ENCODE measurements at regions not wholly inside any gene's neighbourhood (a gene's known extent, or its start where the extent isn't known, plus 50 kb on each side); places are given as distances from the start of the nearest gene placed in this dataset.

GRCh38 chr13:72400856-72401255 lies 326.6 kb downstream of the MZT1 start:
- Mint-ChIP-seq H3K9me3 (no peaks in the 10 kb centered on the region), H3K4me1 (ENCODE audit: low read depth) (no peaks in the 10 kb centered on the region), H3K27ac (no peak overlapping the region), H3K27me3 (no peaks in the 10 kb centered on the region), H3K4me3 (no peak overlapping the region), H3K36me3 (ENCODE audit: low read depth) (no peaks in the 10 kb centered on the region)
- H3K27me3 ChIP-seq (ENCODE audit: control insufficient read depth in 1 of 2, insufficient read depth in 2 of 2, low read length in 2 of 2) = no peaks in the 10 kb centered on the region
- intact Hi-C loops (cut with DNase I, micrococcal nuclease) = no loop called here
- H3K9me3 ChIP-seq (ENCODE audit: control insufficient read depth in 1 of 2, insufficient read depth in 1 of 2, low read length in 2 of 2) = no peaks in the 10 kb centered on the region
- H3K4me3 ChIP-seq (ENCODE audit: low read length) = no peak overlapping the region
- CTCF ChIA-PET = no interaction called here
- no peaks in the 10 kb centered on the region for H3K36me3 ChIP-seq (ENCODE audit: insufficient read depth, low read length)
- POLR2A ChIA-PET = no interaction called here
- ATAC-seq (ENCODE audit: poor library complexity) (no peak), DNase-seq (no peak)
- H3K4me1 ChIP-seq (ENCODE audit: insufficient read depth, low read length) = no peaks in the 10 kb centered on the region
- no peak for TF ChIP-seq CTCF (IDR thresholded peaks at IDR 0.05)
- no peak overlapping the region for H3K27ac ChIP-seq (ENCODE audit: low read depth in 1 of 2, low read length in 2 of 2)

GRCh38 chr13:72399351-72399750 lies 328.1 kb downstream of the MZT1 start:
- no peaks in the 10 kb centered on the region for H3K4me1 Mint-ChIP-seq (ENCODE audit: low read depth)
- no peaks in the 10 kb centered on the region for H3K9me3 Mint-ChIP-seq
- CTCF ChIA-PET = no interaction called here
- intact Hi-C loops (cut with DNase I, micrococcal nuclease) = no loop called here
- DNase-seq (no peak), ATAC-seq (ENCODE audit: poor library complexity) (no peak)
- H3K27me3 Mint-ChIP-seq = no peaks in the 10 kb centered on the region
- Histone ChIP-seq H3K4me3 (ENCODE audit: low read length) (no peak overlapping the region), H3K27me3 (ENCODE audit: control insufficient read depth in 1 of 2, insufficient read depth in 2 of 2, low read length in 2 of 2) (no peaks in the 10 kb centered on the region), H3K9me3 (ENCODE audit: control insufficient read depth in 1 of 2, insufficient read depth in 1 of 2, low read length in 2 of 2) (no peaks in the 10 kb centered on the region), H3K4me1 (ENCODE audit: insufficient read depth, low read length) (no peaks in the 10 kb centered on the region), H3K36me3 (ENCODE audit: insufficient read depth, low read length) (no peaks in the 10 kb centered on the region), H3K27ac (ENCODE audit: low read depth in 1 of 2, low read length in 2 of 2) (no peak overlapping the region)
- POLR2A ChIA-PET = no interaction called here
- no peak overlapping the region for H3K27ac Mint-ChIP-seq
- H3K4me3 Mint-ChIP-seq = no peak overlapping the region
- H3K36me3 Mint-ChIP-seq (ENCODE audit: low read depth) = no peaks in the 10 kb centered on the region
- TF ChIP-seq CTCF (IDR thresholded peaks at IDR 0.05) = no peak

- CTCF ChIA-PET = no interaction called here
- ATAC-seq (ENCODE audit: poor library complexity) = no peak
- H3K4me3 ChIP-seq (ENCODE audit: low read length) = no peak overlapping the region
- H3K27ac Mint-ChIP-seq = no peak overlapping the region
- intact Hi-C loops (cut with DNase I, micrococcal nuclease) = no loop called here
- POLR2A ChIA-PET = no interaction called here
- H3K36me3 Mint-ChIP-seq (ENCODE audit: low read depth) = no peaks in the 10 kb centered on the region
- H3K36me3 ChIP-seq (ENCODE audit: insufficient read depth, low read length) = no peaks in the 10 kb centered on the region
- H3K27me3 Mint-ChIP-seq = no peaks in the 10 kb centered on the region
- no peaks in the 10 kb centered on the region for H3K9me3 Mint-ChIP-seq
- no peak overlapping the region for H3K27ac ChIP-seq (ENCODE audit: low read depth in 1 of 2, low read length in 2 of 2)
- no peaks in the 10 kb centered on the region for H3K27me3 ChIP-seq (ENCODE audit: control insufficient read depth in 1 of 2, insufficient read depth in 2 of 2, low read length in 2 of 2)
- H3K4me1 ChIP-seq (ENCODE audit: insufficient read depth, low read length) = no peaks in the 10 kb centered on the region
- no peak for TF ChIP-seq CTCF (IDR thresholded peaks at IDR 0.05)
- H3K9me3 ChIP-seq (ENCODE audit: control insufficient read depth in 1 of 2, insufficient read depth in 1 of 2, low read length in 2 of 2) = no peaks in the 10 kb centered on the region
- no peak overlapping the region for H3K4me3 Mint-ChIP-seq
- DNase-seq = no peak
- no peaks in the 10 kb centered on the region for H3K4me1 Mint-ChIP-seq (ENCODE audit: low read depth)
Observed at GRCh38 chr13:72397265-72397664, 330.2 kb downstream of the MZT1 start.
